Testis (tissue), 2 donors: ENCODE measurements at regions not wholly inside any gene's neighbourhood (a gene's known extent, or its start where the extent isn't known, plus 50 kb on each side); places are given as distances from the start of the nearest gene placed in this dataset.

Experiments used
- CTCF ChIP-seq, 3 experiments: fragments of 450-650 bp in 2 of 3; fragments of 200-600 bp in 1 of 3; sonication (generic) in 1 of 3; IDR thresholded peaks; one replicate each; pipeline ENCODE4 v1.5.1; 2016 to 2019; ENCODE audit warnings: antibody characterized with exemption in 3 of 3, mild to moderate bottlenecking in 2 of 3, moderate library complexity in 1 of 3
- POLR2A ChIP-seq: fragments of 450-650 bp; IDR thresholded peaks from one replicate; pipeline ENCODE4 v1.6.1; 2017; ENCODE audit warnings: antibody characterized with exemption, mild to moderate bottlenecking, moderate library complexity

- TF ChIP-seq POLR2A (no peak), CTCF (IDR thresholded peaks at IDR 0.05) (no peak)
Measured at GRCh38 chr7:118745927-118746326, 521.4 kb downstream of the ANKRD7 start.
